ENCODE measurements at regions not wholly inside any gene's neighbourhood (a gene's known extent, or its start where the extent isn't known, plus 50 kb on each side); places are given as distances from the start of the nearest gene placed in this dataset.
A peak's percentile ranks its signal among the peaks of the same experiment; 100 is the strongest.
"Not testable (repeated sequence)": the region's sequence is repeated elsewhere in the genome, so short reads cannot be mapped to it uniquely, and the experiment has no call there.

DNA sequence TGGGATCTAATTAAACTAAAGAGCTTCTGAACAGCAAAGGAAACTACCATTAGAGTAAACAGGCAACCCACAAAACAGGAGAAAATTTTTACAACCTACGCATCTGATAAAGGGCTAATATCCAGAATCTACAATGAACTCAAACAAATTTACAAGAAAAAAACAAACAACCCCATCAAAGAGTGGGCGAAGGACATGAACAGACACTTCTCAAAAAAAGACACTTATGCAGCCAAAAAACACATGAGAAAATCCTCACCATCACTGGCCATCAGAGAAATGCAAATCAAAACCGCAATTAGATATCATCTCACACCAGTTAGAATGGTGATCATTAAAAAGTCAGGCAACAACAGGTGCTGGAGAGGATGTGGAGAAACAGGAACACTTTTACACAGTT is 170.9 kb downstream of the JRKL start:
- H3K36me3 ChIP-seq (ENCODE audit: control insufficient read depth, insufficient read depth, low read length), result not testable (repeated sequence)
- no CpG with 5 or more reads among the region's 3 CpGs for WGBS (ENCODE audit: extremely low coverage, insufficient coverage, low lambda C conversion rate)

GRCh38 chr11:96567176-96567575 is 177.4 kb downstream of the JRKL start:
- Histone ChIP-seq H2AK5ac (ENCODE audit: low read length) (no peak overlapping the region), H2BK120ac (ENCODE audit: low read depth, low read length) (no peak overlapping the region), H2BK5ac (ENCODE audit: low read length) (no peak overlapping the region), H3K27me3 (ENCODE audit: insufficient read depth, low read length, poor library complexity) (no peaks in the 10 kb centered on the region), H4K8ac (ENCODE audit: low read depth, low read length) (no peak overlapping the region), H3K56ac (ENCODE audit: low read length) (no peak overlapping the region), H2BK15ac (replicated peaks; ENCODE audit: low read depth) (no peak overlapping the region), H3K36me3 (ENCODE audit: control insufficient read depth, insufficient read depth, low read length) (no peaks in the 10 kb centered on the region), H3K79me2 (ENCODE audit: control insufficient read depth, insufficient read depth, low read length) (no peaks in the 10 kb centered on the region), H3K23ac (ENCODE audit: low read length) (no peak overlapping the region), H4K5ac (ENCODE audit: low read length) (no peak overlapping the region), H3K4me2 (ENCODE audit: low read length) (no peak overlapping the region), H3K27ac (ENCODE audit: low read depth, low read length) (no peak overlapping the region), H3K79me1 (ENCODE audit: low read length) (no peaks in the 10 kb centered on the region), H3K18ac (ENCODE audit: low read length) (no peak overlapping the region), H3K9ac (ENCODE audit: low read length) (no peak overlapping the region), H3K4me3 (ENCODE audit: low read length) (no peak overlapping the region), H3K4ac (ENCODE audit: low read depth, low read length) (no peak overlapping the region), H3K4me1 (ENCODE audit: control insufficient read depth, low read depth, low read length) (no peaks in the 10 kb centered on the region)
- WGBS (ENCODE audit: extremely low coverage, insufficient coverage, low lambda C conversion rate), result no CpG with 5 or more reads among the region's 4 CpGs
- peak; percentile 68 for DNase-seq

More for the DNA sequence above, 170.9 kb downstream of the JRKL start:
- not testable (repeated sequence) for H2AK5ac ChIP-seq (ENCODE audit: low read length); H3K79me1 ChIP-seq (ENCODE audit: low read length); H3K4me3 ChIP-seq (ENCODE audit: low read length); H3K18ac ChIP-seq (ENCODE audit: low read length); H4K8ac ChIP-seq (ENCODE audit: low read depth, low read length); DNase-seq; H3K27me3 ChIP-seq (ENCODE audit: insufficient read depth, low read length, poor library complexity); H2BK120ac ChIP-seq (ENCODE audit: low read depth, low read length); H3K4me2 ChIP-seq (ENCODE audit: low read length); H3K56ac ChIP-seq (ENCODE audit: low read length); H3K23ac ChIP-seq (ENCODE audit: low read length); H3K79me2 ChIP-seq (ENCODE audit: control insufficient read depth, insufficient read depth, low read length); H2BK15ac ChIP-seq (replicated peaks; ENCODE audit: low read depth); H3K4ac ChIP-seq (ENCODE audit: low read depth, low read length); H3K27ac ChIP-seq (ENCODE audit: low read depth, low read length); H2BK5ac ChIP-seq (ENCODE audit: low read length); H4K5ac ChIP-seq (ENCODE audit: low read length); H3K9ac ChIP-seq (ENCODE audit: low read length); H3K4me1 ChIP-seq (ENCODE audit: control insufficient read depth, low read depth, low read length)

DNA sequence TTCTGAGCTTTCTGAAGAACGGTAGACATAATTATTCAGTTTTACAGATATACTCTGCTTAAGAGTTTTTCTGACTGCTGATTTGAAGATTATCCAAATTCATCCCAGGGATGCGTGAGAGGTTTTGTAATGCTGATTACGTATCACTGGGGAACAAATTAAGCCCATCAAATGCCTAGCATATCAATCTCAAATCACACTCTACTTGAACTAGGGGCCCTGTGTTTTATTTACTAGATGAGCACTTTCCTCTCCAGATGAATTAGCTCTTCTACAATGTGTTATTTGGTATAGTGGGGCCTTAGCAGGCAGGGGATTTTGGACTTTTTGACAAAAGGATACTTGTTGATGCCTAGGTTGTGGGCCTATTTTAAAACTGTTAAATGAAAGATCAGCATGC is 177.9 kb downstream of the JRKL start:
- H3K4me3 ChIP-seq (ENCODE audit: low read length), result no peak overlapping the region
- no peak overlapping the region for H2BK5ac ChIP-seq (ENCODE audit: low read length)
- H2AK5ac ChIP-seq (ENCODE audit: low read length), result no peak overlapping the region
- H4K8ac ChIP-seq (ENCODE audit: low read depth, low read length), result no peak overlapping the region
- DNase-seq, result peak; percentile 51
- no peaks in the 10 kb centered on the region for H3K79me2 ChIP-seq (ENCODE audit: control insufficient read depth, insufficient read depth, low read length)
- H4K5ac ChIP-seq (ENCODE audit: low read length), result no peak overlapping the region
- no peak overlapping the region for H2BK120ac ChIP-seq (ENCODE audit: low read depth, low read length)
- H3K36me3 ChIP-seq (ENCODE audit: control insufficient read depth, insufficient read depth, low read length), result no peaks in the 10 kb centered on the region
- H3K4me2 ChIP-seq (ENCODE audit: low read length), result no peak overlapping the region
- WGBS (ENCODE audit: extremely low coverage, insufficient coverage, low lambda C conversion rate), result no CpG with 5 or more reads among the region's 3 CpGs
- H3K9ac ChIP-seq (ENCODE audit: low read length), result no peak overlapping the region
- H3K4ac ChIP-seq (ENCODE audit: low read depth, low read length), result no peak overlapping the region
- H3K56ac ChIP-seq (ENCODE audit: low read length), result no peak overlapping the region
- H3K4me1 ChIP-seq (ENCODE audit: control insufficient read depth, low read depth, low read length), result no peaks in the 10 kb centered on the region
- H3K79me1 ChIP-seq (ENCODE audit: low read length), result no peaks in the 10 kb centered on the region
- no peak overlapping the region for H3K27ac ChIP-seq (ENCODE audit: low read depth, low read length)
- no peaks in the 10 kb centered on the region for H3K27me3 ChIP-seq (ENCODE audit: insufficient read depth, low read length, poor library complexity)
- H3K23ac ChIP-seq (ENCODE audit: low read length), result no peak overlapping the region
- H3K18ac ChIP-seq (ENCODE audit: low read length), result no peak overlapping the region
- H2BK15ac ChIP-seq (replicated peaks; ENCODE audit: low read depth), result no peak overlapping the region

GRCh38 chr11:96576383-96576782 is 186.6 kb downstream of the JRKL start:
- Histone ChIP-seq H4K8ac (ENCODE audit: low read depth, low read length) (no peak overlapping the region), H2BK15ac (replicated peaks; ENCODE audit: low read depth) (no peak overlapping the region), H3K27me3 (ENCODE audit: insufficient read depth, low read length, poor library complexity) (no peaks in the 10 kb centered on the region), H3K18ac (ENCODE audit: low read length) (no peak overlapping the region), H2BK120ac (ENCODE audit: low read depth, low read length) (no peak overlapping the region), H3K36me3 (ENCODE audit: control insufficient read depth, insufficient read depth, low read length) (no peaks in the 10 kb centered on the region), H3K9ac (ENCODE audit: low read length) (no peak overlapping the region), H3K4ac (ENCODE audit: low read depth, low read length) (no peak overlapping the region), H2BK5ac (ENCODE audit: low read length) (no peak overlapping the region), H3K23ac (ENCODE audit: low read length) (no peak overlapping the region), H2AK5ac (ENCODE audit: low read length) (no peak overlapping the region), H3K27ac (ENCODE audit: low read depth, low read length) (no peak overlapping the region), H3K4me1 (ENCODE audit: control insufficient read depth, low read depth, low read length) (peaks cover 4% of the 10 kb centered on the region), H3K4me3 (ENCODE audit: low read length) (no peak overlapping the region), H3K79me1 (ENCODE audit: low read length) (no peaks in the 10 kb centered on the region), H3K4me2 (ENCODE audit: low read length) (no peak overlapping the region), H4K5ac (ENCODE audit: low read length) (no peak overlapping the region), H3K56ac (ENCODE audit: low read length) (no peak overlapping the region), H3K79me2 (ENCODE audit: control insufficient read depth, insufficient read depth, low read length) (no peaks in the 10 kb centered on the region)
- no peak for DNase-seq
- WGBS (ENCODE audit: extremely low coverage, insufficient coverage, low lambda C conversion rate), result no CpG with 5 or more reads among the region's 2 CpGs

DNA sequence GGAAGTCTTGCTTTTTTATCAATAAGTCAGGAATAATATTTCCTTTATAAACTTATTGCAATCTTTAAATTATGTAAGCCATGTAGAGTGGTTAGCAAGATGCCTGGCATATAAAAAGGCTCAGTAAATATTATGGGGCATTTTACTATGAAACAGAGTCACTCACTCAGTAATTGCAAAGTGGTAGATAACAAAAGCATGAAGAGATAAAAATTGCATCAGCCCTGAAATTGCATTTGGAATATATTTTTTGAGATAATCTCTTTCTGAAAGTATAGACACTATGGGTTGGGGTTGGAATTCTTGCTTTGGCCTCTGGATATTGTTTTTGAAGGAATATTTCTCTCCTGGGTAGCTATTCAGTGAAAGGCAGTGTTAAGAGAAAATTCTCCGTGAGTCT is 188.6 kb downstream of the JRKL start:
- no peak for DNase-seq
- H2BK120ac ChIP-seq (ENCODE audit: low read depth, low read length), result no peak overlapping the region
- H3K18ac ChIP-seq (ENCODE audit: low read length), result no peak overlapping the region
- H3K4me3 ChIP-seq (ENCODE audit: low read length), result no peak overlapping the region
- H3K27ac ChIP-seq (ENCODE audit: low read depth, low read length), result no peak overlapping the region
- no peak overlapping the region for H3K23ac ChIP-seq (ENCODE audit: low read length)
- no peak overlapping the region for H3K56ac ChIP-seq (ENCODE audit: low read length)
- no peak overlapping the region for H2AK5ac ChIP-seq (ENCODE audit: low read length)
- no peak overlapping the region for H4K8ac ChIP-seq (ENCODE audit: low read depth, low read length)
- no peak overlapping the region for H3K4me2 ChIP-seq (ENCODE audit: low read length)
- no peaks in the 10 kb centered on the region for H3K79me2 ChIP-seq (ENCODE audit: control insufficient read depth, insufficient read depth, low read length)
- peaks cover 4% of the 10 kb centered on the region for H3K4me1 ChIP-seq (ENCODE audit: control insufficient read depth, low read depth, low read length)
- no peaks in the 10 kb centered on the region for H3K27me3 ChIP-seq (ENCODE audit: insufficient read depth, low read length, poor library complexity)
- H2BK5ac ChIP-seq (ENCODE audit: low read length), result no peak overlapping the region
- H2BK15ac ChIP-seq (replicated peaks; ENCODE audit: low read depth), result no peak overlapping the region
- H4K5ac ChIP-seq (ENCODE audit: low read length), result no peak overlapping the region
- H3K79me1 ChIP-seq (ENCODE audit: low read length), result no peaks in the 10 kb centered on the region
- H3K4ac ChIP-seq (ENCODE audit: low read depth, low read length), result no peak overlapping the region
- H3K36me3 ChIP-seq (ENCODE audit: control insufficient read depth, insufficient read depth, low read length), result no peaks in the 10 kb centered on the region
- WGBS (ENCODE audit: extremely low coverage, insufficient coverage, low lambda C conversion rate), result no CpG with 5 or more reads among the region's 1 CpG
- no peak overlapping the region for H3K9ac ChIP-seq (ENCODE audit: low read length)

GRCh38 chr11:96579656-96580055 is 189.8 kb downstream of the JRKL start:
- no peaks in the 10 kb centered on the region for H3K79me1 ChIP-seq (ENCODE audit: low read length)
- H2AK5ac ChIP-seq (ENCODE audit: low read length), result no peak overlapping the region
- H4K8ac ChIP-seq (ENCODE audit: low read depth, low read length), result no peak overlapping the region
- no peak overlapping the region for H3K23ac ChIP-seq (ENCODE audit: low read length)
- no peaks in the 10 kb centered on the region for H3K36me3 ChIP-seq (ENCODE audit: control insufficient read depth, insufficient read depth, low read length)
- H4K5ac ChIP-seq (ENCODE audit: low read length), result no peak overlapping the region
- H3K9ac ChIP-seq (ENCODE audit: low read length), result no peak overlapping the region
- H2BK15ac ChIP-seq (replicated peaks; ENCODE audit: low read depth), result no peak overlapping the region
- H2BK5ac ChIP-seq (ENCODE audit: low read length), result no peak overlapping the region
- no peaks in the 10 kb centered on the region for H3K27me3 ChIP-seq (ENCODE audit: insufficient read depth, low read length, poor library complexity)
- H3K4ac ChIP-seq (ENCODE audit: low read depth, low read length), result no peak overlapping the region
- no peak overlapping the region for H3K18ac ChIP-seq (ENCODE audit: low read length)
- no peak overlapping the region for H3K56ac ChIP-seq (ENCODE audit: low read length)
- no peak overlapping the region for H3K4me2 ChIP-seq (ENCODE audit: low read length)
- H3K27ac ChIP-seq (ENCODE audit: low read depth, low read length), result no peak overlapping the region
- DNase-seq, result no peak
- H2BK120ac ChIP-seq (ENCODE audit: low read depth, low read length), result no peak overlapping the region
- peaks cover 4% of the 10 kb centered on the region for H3K4me1 ChIP-seq (ENCODE audit: control insufficient read depth, low read depth, low read length)
- no peaks in the 10 kb centered on the region for H3K79me2 ChIP-seq (ENCODE audit: control insufficient read depth, insufficient read depth, low read length)
- H3K4me3 ChIP-seq (ENCODE audit: low read length), result no peak overlapping the region

Measured in mesendoderm (in vitro differentiated cells).